ENCODE measurements at regions not wholly inside any gene's neighbourhood (a gene's known extent, or its start where the extent isn't known, plus 50 kb on each side); places are given as distances from the start of the nearest gene placed in this dataset.

- H3K4me1 ChIP-seq, result no peaks in the 10 kb centered on the region
- H3K9me3 ChIP-seq, result no peaks in the 10 kb centered on the region
- 67 to 70% methylated on average over 4 of the region's 4 CpGs for WGBS, 2 donors
- H3K4me3 ChIP-seq, result no peak overlapping the region
- no peak overlapping the region for H3K27ac ChIP-seq
- DNase-seq, result no peak
- no peak for ATAC-seq (ENCODE audit: low FRiP score in 2 of 2)
- H3K27me3 ChIP-seq, result no peaks in the 10 kb centered on the region
- H3K36me3 ChIP-seq, result no peaks in the 10 kb centered on the region
- TF ChIP-seq POLR2AphosphoS5 (IDR thresholded peaks at IDR 0.05), result no peak
- TF ChIP-seq EP300 (IDR thresholded peaks at IDR 0.05), result no peak
- TF ChIP-seq CTCF (IDR thresholded peaks at IDR 0.05), result no peak
- no peak for TF ChIP-seq POLR2A (IDR thresholded peaks at IDR 0.05)
These were observed 583.3 kb upstream of the TENM4 start for GRCh38 chr11:80024119-80024518.

- no peak for DNase-seq
- no peak for ATAC-seq (ENCODE audit: low FRiP score in 2 of 2)
- no peak overlapping the region for H3K27ac ChIP-seq
- TF ChIP-seq EP300 (IDR thresholded peaks at IDR 0.05) (no peak), POLR2A (IDR thresholded peaks at IDR 0.05) (no peak), CTCF (IDR thresholded peaks at IDR 0.05) (no peak), POLR2AphosphoS5 (IDR thresholded peaks at IDR 0.05) (no peak)
- H3K9me3 ChIP-seq, result no peaks in the 10 kb centered on the region
- H3K4me3 ChIP-seq, result no peak overlapping the region
- H3K36me3 ChIP-seq, result no peaks in the 10 kb centered on the region
- no peaks in the 10 kb centered on the region for H3K4me1 ChIP-seq
- H3K27me3 ChIP-seq, result no peaks in the 10 kb centered on the region
These were observed 582.6 kb upstream of the TENM4 start for GRCh38 chr11:80023386-80023785.

GRCh38 chr11:80010536-80010935, 569.7 kb upstream of the TENM4 start:
- no peak for TF ChIP-seq POLR2AphosphoS5 (IDR thresholded peaks at IDR 0.05)
- TF ChIP-seq EP300 (IDR thresholded peaks at IDR 0.05), result no peak
- TF ChIP-seq POLR2A (IDR thresholded peaks at IDR 0.05), result no peak
- no peak for TF ChIP-seq CTCF (IDR thresholded peaks at IDR 0.05)
- no peak for DNase-seq
- H3K27ac ChIP-seq, result no peak overlapping the region

GRCh38 chr11:80009081-80009480, 568.3 kb upstream of the TENM4 start:
- H3K4me1 ChIP-seq, result no peaks in the 10 kb centered on the region
- ATAC-seq (ENCODE audit: low FRiP score in 2 of 2), result no peak

More at GRCh38 chr11:80010536-80010935, 569.7 kb upstream of the TENM4 start:
- 91 to 94% methylated on average over 1 of the region's 1 CpG for WGBS, 2 donors
- no peak overlapping the region for H3K4me3 ChIP-seq
- no peaks in the 10 kb centered on the region for H3K27me3 ChIP-seq
- H3K9me3 ChIP-seq, result no peaks in the 10 kb centered on the region
- H3K36me3 ChIP-seq, result no peaks in the 10 kb centered on the region
- no peaks in the 10 kb centered on the region for H3K4me1 ChIP-seq
- ATAC-seq (ENCODE audit: low FRiP score in 2 of 2), result no peak

More at GRCh38 chr11:80009081-80009480, 568.3 kb upstream of the TENM4 start:
- H3K4me3 ChIP-seq, result no peak overlapping the region
- H3K36me3 ChIP-seq, result no peaks in the 10 kb centered on the region
- no peaks in the 10 kb centered on the region for H3K27me3 ChIP-seq
- 81 to 86% methylated on average over 3 of the region's 3 CpGs for WGBS, 2 donors
- no peak overlapping the region for H3K27ac ChIP-seq
- H3K9me3 ChIP-seq, result no peaks in the 10 kb centered on the region
- TF ChIP-seq CTCF (IDR thresholded peaks at IDR 0.05), result no peak
- TF ChIP-seq POLR2AphosphoS5 (IDR thresholded peaks at IDR 0.05), result no peak
- no peak for TF ChIP-seq EP300 (IDR thresholded peaks at IDR 0.05)
- TF ChIP-seq POLR2A (IDR thresholded peaks at IDR 0.05), result no peak
- no peak for DNase-seq
